Testis (tissue), 2 donors: ENCODE measurements at regions not wholly inside any gene's neighbourhood (a gene's known extent, or its start where the extent isn't known, plus 50 kb on each side); places are given as distances from the start of the nearest gene placed in this dataset.

Experiments
- DNase-seq: peaks from one replicate; pipeline ENCODE4 v3.0.0-alpha.2; 2019
- H3K27ac ChIP-seq, 2 donors: fragments of 200-600 bp; sonication (generic); one replicate each; pipeline ENCODE4 v1.5.1; 2019
- H3K27me3 ChIP-seq: fragments of 200-600 bp; sonication (generic); one replicate; pipeline ENCODE4 v1.5.1; 2019
- H3K36me3 ChIP-seq: fragments of 200-600 bp; sonication (generic); one replicate; pipeline ENCODE4 v1.5.1; 2017; ENCODE audit warnings: low read depth; ENCODE audit errors: missing control alignments
- H3K4me1 ChIP-seq: fragments of 200-600 bp; sonication (generic); one replicate; pipeline ENCODE4 v1.5.1; 2019
- H3K4me3 ChIP-seq, 2 donors: fragments of 200-600 bp; sonication (generic); one replicate each; pipeline ENCODE4 v1.5.1; 2017 to 2019
- H3K9me3 ChIP-seq: fragments of 200-600 bp; sonication (generic); one replicate; pipeline ENCODE4 v1.5.1; 2017
- CTCF ChIP-seq, 3 experiments: fragments of 450-650 bp in 2 of 3; fragments of 200-600 bp in 1 of 3; sonication (generic) in 1 of 3; IDR thresholded peaks; one replicate each; pipeline ENCODE4 v1.5.1; 2016 to 2019; ENCODE audit warnings: antibody characterized with exemption in 3 of 3, mild to moderate bottlenecking in 2 of 3, moderate library complexity in 1 of 3
- POLR2A ChIP-seq: fragments of 450-650 bp; IDR thresholded peaks from one replicate; pipeline ENCODE4 v1.6.1; 2017; ENCODE audit warnings: antibody characterized with exemption, mild to moderate bottlenecking, moderate library complexity
- WGBS, 2 donors: methylation state at CpG; one replicate each; pipeline ENCODE4 v1.1.5; 2018; 5-methylcytosine and 5-hydroxymethylcytosine counted together
- intact Hi-C: fragments of 100-400 bp; cut with DNase I; formaldehyde crosslinking; loops from one replicate; pipeline ENCODE4 v1.15.1; 2023; ENCODE audit warnings: low total_unique reads

GRCh38 chr12:126051611-126052107, 986.4 kb downstream of the AACS start:
- no peak overlapping the region for H3K27ac ChIP-seq
- H3K9me3 ChIP-seq: no peaks in the 10 kb centered on the region
- no peaks in the 10 kb centered on the region for H3K4me1 ChIP-seq
- intact Hi-C loops: no loop called here
- no peak for DNase-seq
- H3K27me3 ChIP-seq: no peaks in the 10 kb centered on the region
- TF ChIP-seq POLR2A: no peak
- TF ChIP-seq CTCF (IDR thresholded peaks at IDR 0.05): no peak
- 71 to 79% methylated on average over 6 of the region's 6 CpGs for WGBS, 2 donors
- no peaks in the 10 kb centered on the region for H3K36me3 ChIP-seq
- H3K4me3 ChIP-seq: no peak overlapping the region

GRCh38 chr12:126055521-126055920, 990.3 kb downstream of the AACS start:
- 59 to 72% methylated on average over 3 to 4 of the region's 4 CpGs for WGBS, 2 donors
- no peak overlapping the region for H3K27ac ChIP-seq
- H3K9me3 ChIP-seq: no peaks in the 10 kb centered on the region
- intact Hi-C loops: no loop called here
- H3K4me1 ChIP-seq: no peaks in the 10 kb centered on the region
- no peak for DNase-seq
- H3K36me3 ChIP-seq: no peaks in the 10 kb centered on the region
- H3K27me3 ChIP-seq: no peaks in the 10 kb centered on the region
- no peak overlapping the region for H3K4me3 ChIP-seq
- TF ChIP-seq POLR2A: no peak
- TF ChIP-seq CTCF (IDR thresholded peaks at IDR 0.05): no peak

GRCh38 chr12:126061777-126062176, 996.5 kb downstream of the AACS start:
- no peaks in the 10 kb centered on the region for H3K9me3 ChIP-seq
- DNase-seq: no peak
- intact Hi-C loops: no loop called here

GRCh38 chr12:126064028-126064427, 998.8 kb downstream of the AACS start:
- H3K36me3 ChIP-seq: no peaks in the 10 kb centered on the region
- H3K4me1 ChIP-seq: no peaks in the 10 kb centered on the region
- intact Hi-C loops: no loop called here
- TF ChIP-seq CTCF (IDR thresholded peaks at IDR 0.05): no peak
- no peak for TF ChIP-seq POLR2A
- 70 to 78% methylated on average over 5 of the region's 5 CpGs for WGBS, 2 donors
- no peaks in the 10 kb centered on the region for H3K27me3 ChIP-seq
- H3K27ac ChIP-seq: no peak overlapping the region
- H3K4me3 ChIP-seq: no peak overlapping the region
- no peaks in the 10 kb centered on the region for H3K9me3 ChIP-seq
- DNase-seq: no peak

More at GRCh38 chr12:126061777-126062176, 996.5 kb downstream of the AACS start:
- Histone ChIP-seq H3K27me3 (no peaks in the 10 kb centered on the region), H3K4me3 (no peak overlapping the region), H3K4me1 (no peaks in the 10 kb centered on the region), H3K27ac (no peak overlapping the region), H3K36me3 (no peaks in the 10 kb centered on the region)
- no peak for TF ChIP-seq POLR2A
- TF ChIP-seq CTCF (IDR thresholded peaks at IDR 0.05): no peak
- WGBS, 2 donors: 53% methylated on average over 6 of the region's 6 CpGs

- no peaks in the 10 kb centered on the region for H3K9me3 ChIP-seq
- no peak overlapping the region for H3K4me3 ChIP-seq
- H3K4me1 ChIP-seq: no peaks in the 10 kb centered on the region
- TF ChIP-seq POLR2A (no peak), CTCF (IDR thresholded peaks at IDR 0.05) (no peak)
- no peak for DNase-seq
- H3K27ac ChIP-seq: no peak overlapping the region
- H3K36me3 ChIP-seq: no peaks in the 10 kb centered on the region
- WGBS, 2 donors: 57 to 61% methylated on average over 3 of the region's 3 CpGs
- intact Hi-C loops: no loop called here
- no peaks in the 10 kb centered on the region for H3K27me3 ChIP-seq
Observed at GRCh38 chr12:126067626-126068329, 1002.5 kb downstream of the AACS start.
